ENCODE measurements at regions not wholly inside any gene's neighbourhood (a gene's known extent, or its start where the extent isn't known, plus 50 kb on each side); places are given as distances from the start of the nearest gene placed in this dataset.
"Not testable (repeated sequence)": the region's sequence is repeated elsewhere in the genome, so short reads cannot be mapped to it uniquely, and the experiment has no call there.

- intact Hi-C loops (cut with DNase I): no loop called here
- Histone ChIP-seq H3K27ac (no peak overlapping the region), H3K27me3 (no peaks in the 10 kb centered on the region), H3K9me3 (replicated peaks in 1 of 3) (no peaks in the 10 kb centered on the region), H3K36me3 (replicated peaks in 1 of 2) (no peaks in the 10 kb centered on the region), H3K4me1 (replicated peaks in 1 of 2) (no peaks in the 10 kb centered on the region), H3K4me3 (no peak overlapping the region)
- 88 to 92% (median 90%) methylated on average over 3 of the region's 3 CpGs for WGBS, 4 donors
- no peak for DNase-seq
- TF ChIP-seq POLR2A (IDR thresholded peaks at IDR 0.05) (no peak), CTCF (IDR thresholded peaks at IDR 0.05) (no peak)
Measured at GRCh38 chr2:138066139-138066806, 102.0 kb downstream of the HNMT start.

- H3K27ac ChIP-seq: no peak overlapping the region
- H3K27me3 ChIP-seq: no peaks in the 10 kb centered on the region
- no peaks in the 10 kb centered on the region for H3K9me3 ChIP-seq (replicated peaks in 1 of 3)
- TF ChIP-seq POLR2A (IDR thresholded peaks at IDR 0.05) (no peak), CTCF (IDR thresholded peaks at IDR 0.05) (no peak)
- H3K4me3 ChIP-seq: no peak overlapping the region
- H3K4me1 ChIP-seq (replicated peaks in 1 of 2): no peaks in the 10 kb centered on the region
- intact Hi-C loops (cut with DNase I): no loop called here
- no peaks in the 10 kb centered on the region for H3K36me3 ChIP-seq (replicated peaks in 1 of 2)
- WGBS, 4 donors: 79 to 100% (median 80%) methylated on average over 1 of the region's 1 CpG
- no peak for DNase-seq
Measured at GRCh38 chr2:138066841-138067240, 102.6 kb downstream of the HNMT start.

- H3K36me3 ChIP-seq (replicated peaks in 1 of 2); H3K27me3 ChIP-seq; DNase-seq; H3K9me3 ChIP-seq (replicated peaks in 1 of 3); H3K4me1 ChIP-seq (replicated peaks in 1 of 2); intact Hi-C loops (cut with DNase I); H3K4me3 ChIP-seq; H3K27ac ChIP-seq: not testable (repeated sequence)
- 71 to 85% (median 79%) methylated on average over 2 of the region's 2 CpGs for WGBS, 4 donors
Measured at GRCh38 chr2:138068669-138069068, 104.4 kb downstream of the HNMT start.

GRCh38 chr2:138071042-138071719 lies 106.9 kb downstream of the HNMT start:
- intact Hi-C loops (cut with DNase I): not testable (repeated sequence)
- WGBS, 4 donors: 80 to 94% (median 88%) methylated on average over 5 to 7 of the region's 7 CpGs

GRCh38 chr2:138071720-138072719 lies 107.7 kb downstream of the HNMT start:
- H3K4me1 ChIP-seq (replicated peaks in 1 of 2): no peaks in the 10 kb centered on the region

More at GRCh38 chr2:138071042-138071719, 106.9 kb downstream of the HNMT start:
- not testable (repeated sequence) for H3K36me3 ChIP-seq (replicated peaks in 1 of 2); H3K4me1 ChIP-seq (replicated peaks in 1 of 2); H3K4me3 ChIP-seq; H3K9me3 ChIP-seq (replicated peaks in 1 of 3); H3K27me3 ChIP-seq; DNase-seq; H3K27ac ChIP-seq

More at GRCh38 chr2:138071720-138072719, 107.7 kb downstream of the HNMT start:
- no peaks in the 10 kb centered on the region for H3K36me3 ChIP-seq (replicated peaks in 1 of 2)
- H3K9me3 ChIP-seq (replicated peaks in 1 of 3): no peaks in the 10 kb centered on the region
- H3K27ac ChIP-seq: no peak overlapping the region
- H3K27me3 ChIP-seq: no peaks in the 10 kb centered on the region
- H3K4me3 ChIP-seq: no peak overlapping the region
- TF ChIP-seq CTCF (IDR thresholded peaks at IDR 0.05): no peak
- no peak for TF ChIP-seq POLR2A (IDR thresholded peaks at IDR 0.05)
- no peak for DNase-seq
- intact Hi-C loops (cut with DNase I): no loop called here
- WGBS, 4 donors: 72 to 78% (median 76%) methylated on average over 7 of the region's 7 CpGs

All from adrenal gland (tissue), 9 donors.